ENCODE measurements at regions not wholly inside any gene's neighbourhood (a gene's known extent, or its start where the extent isn't known, plus 50 kb on each side); places are given as distances from the start of the nearest gene placed in this dataset.

DNA sequence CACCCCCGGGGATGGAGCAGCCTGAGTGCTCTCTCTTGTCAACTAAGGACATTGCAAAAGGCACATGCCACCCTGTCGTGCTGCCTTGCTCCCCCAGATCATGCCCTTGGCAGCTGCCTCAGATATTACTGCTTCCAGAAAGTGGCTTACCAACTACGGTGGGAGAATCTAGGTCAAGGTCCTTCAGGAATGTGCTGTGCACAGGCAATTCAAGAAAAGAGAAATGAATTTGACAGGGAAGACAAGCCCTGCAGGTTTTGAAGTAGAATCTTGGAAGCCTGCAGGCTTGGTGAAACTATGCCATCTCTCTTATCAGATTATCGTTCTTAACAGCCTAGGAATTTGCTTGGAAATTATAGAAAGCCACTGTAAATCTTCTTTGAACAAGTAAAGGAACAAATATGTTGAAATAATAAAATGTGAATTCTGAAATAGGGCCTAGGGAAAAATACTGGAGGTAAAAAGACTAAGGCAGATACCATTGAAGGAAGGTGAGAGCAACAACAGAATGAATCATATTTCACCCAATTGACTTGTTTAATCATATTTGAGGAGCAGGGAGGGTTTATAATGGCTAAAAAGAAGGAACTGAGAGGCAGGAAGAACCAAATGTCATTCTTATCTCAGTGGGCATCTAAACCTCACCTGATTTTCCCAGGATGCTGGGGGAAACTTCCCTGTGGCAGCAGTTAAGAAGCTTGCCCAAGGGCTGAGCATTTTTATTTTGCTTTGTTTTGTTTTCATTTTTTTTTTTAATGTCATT, 94.0 kb upstream of the GLS start:
- Histone ChIP-seq H3K4me1 (ENCODE audit: control insufficient read depth in 5 of 5, insufficient read depth in 5 of 5, low read length in 5 of 5) (peaks cover 0 to 5% (median 3%) of the 10 kb centered on the region in 5 donors), H3K4me3 (no peak overlapping the region), H3K9me3 (ENCODE audit: control insufficient read depth in 4 of 4, insufficient read depth in 3 of 4, low read length in 3 of 4) (no peaks in the 10 kb centered on the region), H3K9ac (ENCODE audit: insufficient read depth in 1 of 2, low read length in 2 of 2) (no peak overlapping the region), H3K27ac (ENCODE audit: low read depth in 1 of 2, low read length in 1 of 2) (no peak overlapping the region), H3K36me3 (ENCODE audit: control insufficient read depth in 4 of 4, insufficient read depth in 4 of 4, low read length in 4 of 4) (no peaks in the 10 kb centered on the region), H3K27me3 (ENCODE audit: control insufficient read depth in 3 of 3, insufficient read depth in 3 of 3, low read length in 2 of 3) (no peaks in the 10 kb centered on the region)
- DNase-seq = peak; percentile 31 to 58 (median 36)
- TF ChIP-seq, protein P1, sequence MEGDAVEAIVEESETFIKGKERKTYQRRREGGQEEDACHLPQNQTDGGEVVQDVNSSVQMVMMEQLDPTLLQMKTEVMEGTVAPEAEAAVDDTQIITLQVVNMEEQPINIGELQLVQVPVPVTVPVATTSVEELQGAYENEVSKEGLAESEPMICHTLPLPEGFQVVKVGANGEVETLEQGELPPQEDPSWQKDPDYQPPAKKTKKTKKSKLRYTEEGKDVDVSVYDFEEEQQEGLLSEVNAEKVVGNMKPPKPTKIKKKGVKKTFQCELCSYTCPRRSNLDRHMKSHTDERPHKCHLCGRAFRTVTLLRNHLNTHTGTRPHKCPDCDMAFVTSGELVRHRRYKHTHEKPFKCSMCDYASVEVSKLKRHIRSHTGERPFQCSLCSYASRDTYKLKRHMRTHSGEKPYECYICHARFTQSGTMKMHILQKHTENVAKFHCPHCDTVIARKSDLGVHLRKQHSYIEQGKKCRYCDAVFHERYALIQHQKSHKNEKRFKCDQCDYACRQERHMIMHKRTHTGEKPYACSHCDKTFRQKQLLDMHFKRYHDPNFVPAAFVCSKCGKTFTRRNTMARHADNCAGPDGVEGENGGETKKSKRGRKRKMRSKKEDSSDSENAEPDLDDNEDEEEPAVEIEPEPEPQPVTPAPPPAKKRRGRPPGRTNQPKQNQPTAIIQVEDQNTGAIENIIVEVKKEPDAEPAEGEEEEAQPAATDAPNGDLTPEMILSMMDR (IDR thresholded peaks at IDR 0.05; ENCODE audit: control extremely low read depth, extremely low read depth) = no peak
- 44 to 64% methylated on average over 3 to 4 of the region's 4 CpGs for WGBS, 2 donors
- ATAC-seq (ENCODE audit: insufficient read depth, low FRiP score) = peak; percentile 55

- TF ChIP-seq, protein P1 (IDR thresholded peaks at IDR 0.05; ENCODE audit: control extremely low read depth, extremely low read depth) = no peak
- H3K27me3 ChIP-seq (ENCODE audit: control insufficient read depth in 3 of 3, insufficient read depth in 3 of 3, low read length in 2 of 3) = no peaks in the 10 kb centered on the region
- ATAC-seq (ENCODE audit: insufficient read depth, low FRiP score) (no peak), DNase-seq (no peak)
- H3K27ac ChIP-seq (ENCODE audit: low read depth in 1 of 2, low read length in 1 of 2) = no peak overlapping the region
- H3K4me1 ChIP-seq (ENCODE audit: control insufficient read depth in 5 of 5, insufficient read depth in 5 of 5, low read length in 5 of 5) = peaks cover 2 to 12% (median 8%) of the 10 kb centered on the region in 5 donors
- no peak overlapping the region for H3K4me3 ChIP-seq
- 77 to 83% methylated on average over 3 of the region's 3 CpGs for WGBS, 2 donors
- no peak overlapping the region for H3K9ac ChIP-seq (ENCODE audit: insufficient read depth in 1 of 2, low read length in 2 of 2)
- H3K36me3 ChIP-seq (ENCODE audit: control insufficient read depth in 4 of 4, insufficient read depth in 4 of 4, low read length in 4 of 4) = no peaks in the 10 kb centered on the region
- no peaks in the 10 kb centered on the region for H3K9me3 ChIP-seq (ENCODE audit: control insufficient read depth in 4 of 4, insufficient read depth in 3 of 4, low read length in 3 of 4)
Observed at GRCh38 chr2:190787743-190788235, 92.8 kb upstream of the GLS start.

DNA sequence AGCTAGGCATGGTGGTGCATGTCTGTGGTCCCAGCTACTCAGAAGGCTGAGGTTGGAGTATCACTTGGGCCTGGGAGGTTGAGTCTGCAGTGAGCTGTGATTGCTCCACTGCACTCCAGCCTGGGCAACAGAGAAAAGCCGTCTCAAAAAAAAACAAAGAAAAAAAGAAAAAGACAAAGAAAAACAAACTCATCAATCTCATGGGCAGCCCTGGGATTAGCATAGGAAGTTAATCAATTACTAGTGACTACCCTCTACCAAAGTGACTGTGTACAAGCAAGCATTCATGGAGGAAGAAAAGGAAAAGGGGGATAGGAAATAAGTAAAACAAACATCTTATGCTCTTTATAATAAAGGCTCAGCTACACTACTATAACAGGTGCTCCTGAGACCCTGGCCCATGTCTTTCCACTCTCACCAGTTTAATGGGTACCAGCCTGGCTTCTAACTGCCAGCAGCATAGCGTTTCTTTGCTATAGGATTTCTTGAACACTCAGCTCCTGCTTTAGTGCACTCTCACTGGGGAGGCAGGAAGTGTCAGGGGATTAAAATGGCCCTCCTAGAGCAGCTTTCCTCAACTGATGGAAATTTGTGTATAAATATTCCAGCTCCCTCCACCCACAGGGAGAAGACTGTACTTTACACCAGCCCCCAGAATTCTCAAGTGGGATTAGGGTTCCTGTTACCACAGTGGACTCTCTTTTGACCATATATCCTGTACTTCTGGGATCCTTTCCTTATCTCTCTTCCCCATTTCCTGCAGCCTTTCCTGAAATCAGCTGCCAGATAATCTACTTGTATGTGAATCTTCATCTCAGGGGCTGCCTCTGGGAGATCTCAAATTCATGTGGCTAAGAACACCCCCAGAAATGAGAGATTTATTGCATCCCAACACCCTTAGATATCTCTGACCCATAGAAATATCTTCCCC, 91.3 kb upstream of the GLS start:
- DNase-seq (no peak), ATAC-seq (ENCODE audit: insufficient read depth, low FRiP score) (no peak)
- WGBS, 2 donors = 55 to 64% methylated on average over 2 of the region's 2 CpGs
- peaks cover 2 to 12% (median 8%) of the 10 kb centered on the region in 5 donors for H3K4me1 ChIP-seq (ENCODE audit: control insufficient read depth in 5 of 5, insufficient read depth in 5 of 5, low read length in 5 of 5)
- peaks cover 0 to 2% (median 0%) of the 10 kb centered on the region in 4 donors for H3K9me3 ChIP-seq (ENCODE audit: control insufficient read depth in 4 of 4, insufficient read depth in 3 of 4, low read length in 3 of 4)
- no peak overlapping the region for H3K9ac ChIP-seq (ENCODE audit: insufficient read depth in 1 of 2, low read length in 2 of 2)
- no peaks in the 10 kb centered on the region for H3K36me3 ChIP-seq (ENCODE audit: control insufficient read depth in 4 of 4, insufficient read depth in 4 of 4, low read length in 4 of 4)
- TF ChIP-seq, protein P1 (IDR thresholded peaks at IDR 0.05; ENCODE audit: control extremely low read depth, extremely low read depth) = no peak
- peak overlapping the region in 1 of 2 donors; percentile 33 for H3K27ac ChIP-seq (ENCODE audit: low read depth in 1 of 2, low read length in 1 of 2)
- no peak overlapping the region for H3K4me3 ChIP-seq
- H3K27me3 ChIP-seq (ENCODE audit: control insufficient read depth in 3 of 3, insufficient read depth in 3 of 3, low read length in 2 of 3) = no peaks in the 10 kb centered on the region

Data from lung (tissue), 11 donors.